Vagina (tissue), 2 donors: ENCODE measurements at regions not wholly inside any gene's neighbourhood (a gene's known extent, or its start where the extent isn't known, plus 50 kb on each side); places are given as distances from the start of the nearest gene placed in this dataset.

Experiments
- POLR2A ChIP-seq, 2 donors: fragments of 450-650 bp; IDR thresholded peaks; one replicate each; pipeline ENCODE4 v1.6.1; 2017; ENCODE audit warnings: antibody characterized with exemption in 2 of 2, mild to moderate bottlenecking in 2 of 2, moderate library complexity in 2 of 2
- POLR2AphosphoS5 ChIP-seq, 2 donors: sonication (generic); formaldehyde crosslinking; IDR thresholded peaks; one replicate each; pipeline ENCODE4 v1.9.0; 2017; ENCODE audit warnings: antibody characterized with exemption in 2 of 2, mild to moderate bottlenecking in 2 of 2, low read depth in 1 of 2; ENCODE audit not compliant: insufficient read depth in 1 of 2
- TF ChIP-seq, protein P1 (sequence below), 3 experiments: fragments of 450-650 bp in 2 of 3; fragments of 200-600 bp in 1 of 3; sonication (generic) in 1 of 3; IDR thresholded peaks; one replicate each; pipeline ENCODE4 v1.5.1; 2017 to 2019; ENCODE audit warnings: antibody characterized with exemption in 3 of 3, mild to moderate bottlenecking in 2 of 3, moderate library complexity in 2 of 3

DNA sequence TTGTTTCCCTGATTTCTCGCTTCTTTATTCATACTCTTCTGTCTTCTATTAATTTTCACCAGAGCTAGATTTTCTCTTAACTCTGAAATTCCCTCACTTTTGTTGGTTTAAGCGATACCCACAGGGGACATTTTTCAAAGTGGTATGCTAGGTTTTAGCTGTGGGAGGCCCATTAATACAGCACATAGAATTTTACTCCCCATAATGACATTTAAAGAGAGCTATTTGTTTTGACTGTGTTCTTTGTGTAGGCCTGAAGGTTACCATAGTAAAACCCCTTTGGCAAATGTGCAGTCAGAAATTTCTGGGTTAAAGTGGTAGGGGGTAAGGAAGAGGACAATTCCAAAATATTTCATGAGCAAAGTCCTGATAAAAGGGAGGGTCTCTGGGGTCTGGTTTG, 721.1 kb upstream of the CITED2 start:
- TF ChIP-seq, protein P1, sequence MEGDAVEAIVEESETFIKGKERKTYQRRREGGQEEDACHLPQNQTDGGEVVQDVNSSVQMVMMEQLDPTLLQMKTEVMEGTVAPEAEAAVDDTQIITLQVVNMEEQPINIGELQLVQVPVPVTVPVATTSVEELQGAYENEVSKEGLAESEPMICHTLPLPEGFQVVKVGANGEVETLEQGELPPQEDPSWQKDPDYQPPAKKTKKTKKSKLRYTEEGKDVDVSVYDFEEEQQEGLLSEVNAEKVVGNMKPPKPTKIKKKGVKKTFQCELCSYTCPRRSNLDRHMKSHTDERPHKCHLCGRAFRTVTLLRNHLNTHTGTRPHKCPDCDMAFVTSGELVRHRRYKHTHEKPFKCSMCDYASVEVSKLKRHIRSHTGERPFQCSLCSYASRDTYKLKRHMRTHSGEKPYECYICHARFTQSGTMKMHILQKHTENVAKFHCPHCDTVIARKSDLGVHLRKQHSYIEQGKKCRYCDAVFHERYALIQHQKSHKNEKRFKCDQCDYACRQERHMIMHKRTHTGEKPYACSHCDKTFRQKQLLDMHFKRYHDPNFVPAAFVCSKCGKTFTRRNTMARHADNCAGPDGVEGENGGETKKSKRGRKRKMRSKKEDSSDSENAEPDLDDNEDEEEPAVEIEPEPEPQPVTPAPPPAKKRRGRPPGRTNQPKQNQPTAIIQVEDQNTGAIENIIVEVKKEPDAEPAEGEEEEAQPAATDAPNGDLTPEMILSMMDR (IDR thresholded peaks at IDR 0.05): no peak
- TF ChIP-seq POLR2AphosphoS5 (IDR thresholded peaks at IDR 0.05; ENCODE audit: insufficient read depth in 1 of 2, low read depth in 1 of 2) (no peak), POLR2A (IDR thresholded peaks at IDR 0.05) (no peak)
